CD1c-positive myeloid dendritic cell (primary cell): ENCODE measurements at regions not wholly inside any gene's neighbourhood (a gene's known extent, or its start where the extent isn't known, plus 50 kb on each side); places are given as distances from the start of the nearest gene placed in this dataset.

Experiments
- DNase-seq: peaks from one replicate; pipeline ENCODE4 v3.0.0-alpha.2; 2016; ENCODE audit errors: extremely low spot score

DNA sequence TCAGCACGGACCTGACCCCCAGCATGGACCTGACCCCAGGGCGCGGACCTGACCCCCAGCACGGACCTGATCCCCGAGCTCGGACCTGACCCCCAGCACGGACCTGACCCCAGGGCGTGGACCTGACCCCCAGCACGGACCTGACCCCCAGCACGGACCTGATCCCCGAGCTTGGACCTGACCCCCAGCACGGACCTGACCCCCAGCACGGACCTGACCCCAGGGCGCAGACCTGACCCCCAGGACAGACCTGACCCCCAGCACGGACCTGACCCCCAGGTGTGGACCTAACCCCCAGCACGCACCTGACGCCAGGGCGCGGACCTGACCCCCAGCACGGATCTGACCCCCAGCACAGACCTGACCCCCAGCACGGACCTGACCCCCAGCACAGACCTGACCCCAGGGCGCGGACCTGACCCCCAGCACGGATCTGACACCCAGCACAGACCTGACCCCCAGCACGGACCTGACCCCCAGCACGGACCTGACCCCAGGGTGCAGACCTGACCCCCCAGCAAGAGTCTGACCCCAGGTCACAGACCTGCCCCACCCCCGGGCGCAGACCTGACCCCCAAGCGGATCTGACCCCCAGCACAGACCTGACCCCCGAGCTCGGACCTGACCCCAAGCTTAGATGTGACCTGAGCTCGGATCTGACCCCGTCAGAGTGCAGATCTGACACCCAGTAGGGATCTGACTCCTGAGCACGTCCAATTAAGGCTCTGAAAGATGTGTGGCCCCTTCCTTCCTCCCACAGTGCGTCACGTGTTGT is 98.7 kb downstream of the C16orf95 start:
- DNase-seq: no peak

DNA sequence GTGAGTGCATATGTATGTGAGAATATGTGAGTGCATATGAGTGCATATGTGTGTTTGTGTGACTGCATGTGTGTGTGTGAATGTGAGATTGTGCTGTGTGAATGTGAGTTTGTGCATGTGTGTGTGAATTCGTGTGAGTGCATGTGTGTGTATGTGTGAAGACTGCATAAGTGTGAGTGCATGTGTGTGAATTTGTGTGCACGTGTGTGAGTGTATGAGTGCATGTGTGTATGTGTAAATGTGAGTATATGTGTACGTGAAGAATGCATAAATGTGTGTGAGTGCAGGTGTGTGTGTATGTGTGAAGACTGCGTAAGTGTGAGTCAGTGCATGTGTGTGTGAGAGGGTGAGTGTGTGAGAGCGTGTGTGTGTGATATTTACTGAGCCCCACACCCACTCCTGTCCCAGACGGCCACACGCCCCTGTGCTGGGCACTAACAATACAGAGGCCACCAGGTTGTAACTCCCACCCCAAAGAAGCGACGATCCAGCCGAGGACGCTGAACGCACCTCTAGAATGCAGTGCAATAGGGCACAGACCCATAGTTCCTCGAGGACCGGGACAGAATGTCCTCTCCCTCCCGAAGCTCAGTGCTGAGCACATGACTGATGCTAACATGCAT is 97.8 kb downstream of the C16orf95 start:
- DNase-seq: no peak

DNA sequence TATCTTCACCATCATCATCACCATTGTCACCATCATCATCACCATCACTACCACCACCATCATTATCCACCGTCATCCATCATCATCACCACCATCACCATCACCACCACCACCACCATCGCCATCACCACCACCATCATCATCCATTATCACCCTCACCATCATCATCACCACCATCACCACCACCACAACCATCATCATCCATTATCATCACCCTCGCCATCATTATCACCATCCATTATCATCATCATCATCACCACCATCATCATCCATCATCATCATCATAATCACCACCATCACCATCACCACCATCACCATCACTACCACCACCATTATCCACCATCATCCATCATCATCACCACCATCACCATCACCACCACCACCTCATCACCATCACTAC is 95.6 kb downstream of the C16orf95 start:
- no peak for DNase-seq

DNA sequence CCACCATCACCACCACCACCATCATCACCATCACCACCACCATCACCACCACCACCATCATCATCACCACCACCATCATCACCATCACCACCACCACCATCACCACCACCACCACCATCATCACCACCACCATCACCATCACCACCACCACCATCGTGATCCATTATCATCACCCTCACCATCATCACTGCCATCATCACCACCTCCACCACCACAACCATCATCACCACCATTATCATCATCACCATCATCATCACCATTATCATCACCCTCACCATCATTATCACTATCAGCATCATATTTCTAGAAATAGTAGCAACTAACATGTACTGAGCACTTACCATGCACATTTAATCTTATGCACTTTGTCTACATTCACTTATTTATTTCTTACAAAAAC is 94.9 kb downstream of the C16orf95 start:
- no peak for DNase-seq

DNA sequence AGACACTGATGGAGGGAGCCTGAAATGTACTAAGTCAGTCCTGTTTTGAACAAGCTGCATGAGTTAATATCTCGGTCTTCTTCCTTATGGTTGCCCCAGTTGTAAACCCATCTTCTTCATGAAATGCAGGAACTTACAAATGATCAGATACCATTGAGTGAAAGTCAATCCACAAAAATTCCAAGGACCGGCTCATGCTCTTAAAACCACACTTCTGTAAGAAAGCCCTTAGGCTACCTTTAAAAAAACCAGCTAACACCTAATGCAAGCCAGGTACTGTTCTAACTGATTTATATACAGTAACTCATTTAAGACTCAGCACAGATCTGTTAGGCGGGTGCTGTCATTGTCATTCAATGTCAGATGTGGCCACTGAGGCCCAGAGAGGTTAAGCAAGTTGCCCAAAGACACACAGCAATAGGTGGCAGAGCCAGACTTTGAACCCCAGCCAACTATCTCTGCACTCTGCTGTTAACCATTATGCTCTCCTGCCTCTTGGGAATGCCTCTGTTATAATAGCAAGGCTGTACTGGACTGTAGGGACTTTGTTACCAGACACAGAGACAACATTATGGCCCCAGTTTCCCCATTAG is 93.4 kb downstream of the C16orf95 start:
- no peak for DNase-seq

DNA sequence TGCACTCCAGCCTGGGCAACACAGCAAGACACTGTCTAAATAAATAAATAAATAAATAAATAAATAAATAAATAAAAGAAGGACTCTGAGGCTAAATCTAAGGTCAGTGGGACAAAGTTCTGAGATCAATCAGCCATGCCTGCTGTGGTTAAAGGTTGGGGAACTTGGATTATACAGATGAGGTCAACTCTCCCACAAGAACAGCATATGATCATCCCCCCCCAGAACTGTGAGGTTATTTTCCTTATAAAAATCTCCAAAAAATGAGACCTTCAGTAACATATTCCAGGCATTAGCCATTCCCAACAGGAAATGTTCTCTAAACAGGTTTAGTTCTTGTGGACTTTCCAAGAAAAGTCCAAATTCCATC is 90.3 kb downstream of the C16orf95 start:
- DNase-seq: no peak

DNA sequence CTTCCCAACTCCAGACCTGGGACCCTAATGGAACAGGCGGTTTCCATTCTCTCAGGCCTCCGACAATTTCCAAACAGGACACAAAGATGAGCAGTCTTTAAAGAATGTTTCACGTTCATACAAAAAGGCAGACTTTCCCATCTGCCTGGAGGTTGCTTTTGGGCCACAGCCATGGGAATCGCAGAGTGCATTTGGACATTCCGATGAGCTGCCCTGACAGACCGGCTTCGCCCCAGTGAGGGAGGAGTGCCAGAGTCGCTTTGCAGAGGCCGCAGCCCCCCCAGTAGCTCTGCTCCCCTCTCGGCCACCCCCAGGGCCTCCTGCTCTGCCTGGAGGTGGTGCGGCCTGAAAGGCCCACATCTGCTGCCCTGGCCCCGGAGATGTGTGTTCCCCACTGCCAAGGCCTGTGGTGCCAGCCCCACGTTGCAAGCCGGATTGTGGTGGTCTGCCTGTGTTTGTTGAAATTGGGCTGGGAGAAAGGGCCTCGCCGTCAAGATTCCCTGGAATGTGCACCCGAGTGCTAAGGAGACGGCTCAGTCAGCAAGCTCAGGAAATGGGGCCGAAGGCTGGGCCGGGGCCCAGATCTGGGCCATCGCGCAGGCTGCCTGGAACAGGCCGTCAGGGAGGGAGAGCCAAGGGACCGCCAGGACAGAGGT is 89.8 kb downstream of the C16orf95 start:
- no peak for DNase-seq

DNA sequence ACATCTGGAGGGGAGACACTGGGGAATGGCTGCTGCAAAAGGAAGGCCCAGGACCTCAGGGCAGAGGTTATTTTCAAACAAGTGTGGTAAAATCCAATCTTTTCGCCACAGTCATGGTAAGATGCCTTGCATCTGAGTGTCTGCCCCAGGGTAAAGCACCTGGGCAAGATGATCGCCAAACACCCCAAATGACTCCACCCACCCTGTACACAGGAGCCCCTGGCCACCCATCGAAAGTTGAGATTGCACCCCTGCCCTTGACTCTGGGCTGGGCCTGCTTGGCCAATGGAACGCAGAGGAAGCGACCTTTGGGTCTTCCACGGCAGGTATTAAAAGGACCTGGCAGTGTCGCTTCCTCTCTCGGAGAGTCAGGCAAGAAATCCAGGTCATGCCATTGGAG is 88.8 kb downstream of the C16orf95 start:
- DNase-seq: no peak

DNA sequence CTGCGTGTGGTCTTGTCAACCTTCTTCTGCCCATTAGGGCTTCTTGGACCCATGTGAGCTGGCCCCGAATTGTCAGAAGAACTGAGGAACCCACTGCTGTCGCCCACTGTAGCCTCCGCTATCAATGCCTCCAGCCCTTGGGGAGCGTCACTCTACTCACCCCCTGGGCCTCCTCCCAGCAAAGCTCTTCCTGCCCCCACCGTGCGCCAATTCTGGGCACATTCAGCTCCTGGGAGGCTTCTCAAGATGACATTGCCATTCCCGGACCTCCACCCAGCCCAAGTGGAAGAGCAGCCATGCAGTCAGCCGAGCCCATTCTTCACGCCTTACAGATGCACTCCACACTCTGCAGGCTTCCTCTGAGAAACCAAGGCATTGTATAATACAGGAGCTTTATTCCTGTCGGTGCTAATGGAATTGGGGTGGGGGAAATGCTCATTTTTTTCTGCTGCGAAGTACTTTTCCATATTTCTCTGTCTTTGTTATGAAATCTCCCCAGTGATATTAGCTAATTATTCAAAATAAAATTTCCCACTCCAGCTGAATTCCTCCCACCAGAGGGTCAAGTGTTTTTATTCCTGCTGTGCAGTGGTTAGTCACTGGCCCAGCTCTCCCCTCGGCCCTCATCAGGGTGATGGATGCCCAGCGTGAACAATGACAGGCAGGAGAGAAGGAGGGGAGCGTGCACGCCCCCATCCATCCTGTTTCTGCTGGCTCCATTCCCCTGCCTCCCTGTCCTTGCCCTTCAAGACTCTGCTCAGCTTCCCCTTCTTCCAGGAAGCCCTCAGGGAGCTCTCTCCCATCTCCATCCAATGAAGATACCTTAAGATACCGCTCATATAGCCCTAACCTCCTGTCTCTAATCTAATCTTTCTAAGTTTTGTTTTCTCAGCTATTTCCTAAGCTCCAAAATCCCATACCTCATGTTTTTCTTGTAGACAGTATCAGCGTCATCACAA is 87.7 kb downstream of the C16orf95 start:
- no peak for DNase-seq

DNA sequence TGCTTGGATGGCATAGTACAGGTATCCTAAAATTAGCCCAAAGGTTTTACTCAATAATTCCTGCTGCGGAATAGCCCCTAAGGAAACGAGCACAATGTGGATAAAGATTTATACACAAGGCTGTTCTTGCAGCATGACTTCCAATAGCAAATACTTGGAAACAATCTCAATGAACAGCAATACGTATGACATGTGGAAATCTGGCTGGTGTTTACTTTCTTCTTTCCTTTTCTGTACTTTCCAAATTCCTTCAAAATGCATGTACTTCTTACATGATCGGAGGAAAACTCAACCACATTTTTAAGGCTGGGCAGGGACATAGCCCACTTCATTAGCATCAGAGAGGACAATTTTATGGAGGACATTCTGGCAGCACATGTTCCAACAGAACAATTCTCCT is 86.6 kb downstream of the C16orf95 start:
- DNase-seq: no peak

DNA sequence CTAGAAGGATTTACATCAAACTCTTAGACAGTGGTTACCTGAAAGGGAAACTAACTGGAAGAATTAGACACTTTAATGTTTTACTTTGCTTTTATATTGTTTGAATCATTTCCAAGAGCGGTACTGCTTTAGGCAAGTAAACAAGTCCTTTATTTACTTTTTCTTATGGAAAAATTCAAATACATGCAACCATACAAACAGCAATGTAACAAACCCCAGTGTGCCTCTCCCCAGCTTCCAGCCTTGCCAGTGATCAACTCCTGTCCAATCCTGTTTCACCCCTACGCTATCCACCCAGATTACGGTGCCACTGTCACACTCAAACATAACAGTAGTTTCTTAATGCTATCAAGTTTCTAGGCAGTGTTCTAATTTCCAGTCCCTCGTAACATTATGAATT is 85.9 kb downstream of the C16orf95 start:
- DNase-seq: no peak

DNA sequence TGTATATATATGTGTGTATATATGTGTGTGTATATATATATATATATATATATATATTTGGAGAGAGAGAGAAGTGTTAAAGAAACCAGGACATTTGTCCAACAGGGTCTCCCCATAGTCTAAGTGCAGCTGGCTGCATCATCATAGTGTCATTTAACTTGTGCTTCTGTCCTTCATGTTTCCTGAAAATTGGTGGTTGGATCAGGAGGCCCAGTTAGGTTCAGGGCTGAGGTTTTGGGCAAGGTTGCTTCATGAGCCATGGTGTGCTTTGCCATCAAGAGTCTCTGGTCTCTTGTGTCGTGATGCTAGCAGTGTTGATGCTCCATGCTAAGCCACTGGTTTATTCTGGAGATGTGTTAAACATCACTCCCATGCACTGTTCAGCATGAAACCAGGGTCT is 85.3 kb downstream of the C16orf95 start:
- no peak for DNase-seq

DNA sequence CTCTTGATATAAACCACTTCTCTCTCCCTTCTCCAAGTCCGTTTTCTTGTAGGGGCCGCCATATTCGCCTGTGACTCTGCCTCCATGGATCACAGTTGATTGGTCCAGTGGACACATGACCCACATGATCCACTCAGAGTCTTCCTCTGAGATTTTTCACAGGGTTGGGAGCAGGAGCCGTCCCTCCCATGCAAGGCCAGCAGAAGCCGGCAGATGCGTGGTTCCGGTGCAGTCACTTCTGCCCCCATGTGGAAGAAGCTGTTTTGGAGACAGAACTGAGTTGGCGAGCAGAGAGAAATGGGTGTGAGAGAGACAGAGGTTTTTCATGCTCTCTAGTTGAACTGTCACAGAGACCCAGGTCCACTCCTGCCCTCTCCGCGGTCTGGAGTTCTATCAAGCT is 83.3 kb downstream of the C16orf95 start:
- DNase-seq: no peak

DNA sequence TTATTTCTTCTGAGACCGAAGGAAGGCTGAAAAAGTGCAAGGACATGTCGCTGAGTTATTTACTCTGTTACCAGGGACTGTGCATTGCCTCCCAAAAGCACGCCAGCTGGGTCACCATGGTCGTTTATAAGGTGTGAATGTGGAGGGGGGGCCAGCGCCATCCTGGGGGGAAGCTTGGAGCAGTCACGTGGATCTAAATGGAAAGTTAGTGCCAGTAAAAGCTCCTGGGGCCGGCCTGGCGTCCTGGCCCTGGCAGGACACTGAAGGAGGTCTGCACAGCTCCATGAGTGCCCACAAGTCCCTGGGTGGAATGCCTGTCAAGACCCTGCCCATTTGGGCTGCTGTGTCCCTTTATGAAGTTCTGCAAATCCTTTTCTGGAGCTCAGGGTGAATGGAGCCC is 82.6 kb downstream of the C16orf95 start:
- no peak for DNase-seq

DNA sequence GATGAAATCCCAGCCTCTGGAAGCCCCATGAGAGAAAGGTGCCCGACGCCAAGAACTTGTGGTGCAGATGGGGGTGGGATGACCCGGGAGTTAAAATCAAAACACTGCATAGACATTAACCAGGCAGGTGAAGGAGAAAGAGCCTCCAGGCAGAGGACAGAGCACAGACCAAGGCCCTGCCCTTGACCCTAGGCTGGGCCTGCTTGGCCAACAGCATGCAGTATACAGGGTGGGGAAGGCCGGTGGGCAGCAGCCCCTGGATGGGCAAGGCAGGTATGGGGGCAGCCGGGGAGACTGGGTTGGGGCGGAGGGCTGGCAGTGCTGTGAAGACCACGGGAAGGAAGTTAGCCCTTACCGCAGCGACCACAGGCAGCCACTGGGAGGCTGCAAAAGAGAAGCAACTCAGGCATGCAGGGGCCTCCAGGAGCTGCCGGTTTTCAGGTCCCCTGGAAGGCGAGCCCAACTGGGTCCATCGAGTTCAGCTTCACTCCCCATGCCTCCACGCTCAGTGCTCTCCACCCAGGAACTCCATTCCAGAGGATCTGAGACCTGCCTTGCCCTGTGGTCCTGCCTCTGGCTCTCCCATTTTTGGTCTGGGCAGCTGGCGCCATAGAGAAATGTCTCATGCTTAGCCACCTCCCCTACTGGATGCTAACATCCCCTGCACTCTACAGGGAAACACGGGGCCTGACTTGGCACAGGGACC is 81.2 kb downstream of the C16orf95 start:
- DNase-seq: no peak

DNA sequence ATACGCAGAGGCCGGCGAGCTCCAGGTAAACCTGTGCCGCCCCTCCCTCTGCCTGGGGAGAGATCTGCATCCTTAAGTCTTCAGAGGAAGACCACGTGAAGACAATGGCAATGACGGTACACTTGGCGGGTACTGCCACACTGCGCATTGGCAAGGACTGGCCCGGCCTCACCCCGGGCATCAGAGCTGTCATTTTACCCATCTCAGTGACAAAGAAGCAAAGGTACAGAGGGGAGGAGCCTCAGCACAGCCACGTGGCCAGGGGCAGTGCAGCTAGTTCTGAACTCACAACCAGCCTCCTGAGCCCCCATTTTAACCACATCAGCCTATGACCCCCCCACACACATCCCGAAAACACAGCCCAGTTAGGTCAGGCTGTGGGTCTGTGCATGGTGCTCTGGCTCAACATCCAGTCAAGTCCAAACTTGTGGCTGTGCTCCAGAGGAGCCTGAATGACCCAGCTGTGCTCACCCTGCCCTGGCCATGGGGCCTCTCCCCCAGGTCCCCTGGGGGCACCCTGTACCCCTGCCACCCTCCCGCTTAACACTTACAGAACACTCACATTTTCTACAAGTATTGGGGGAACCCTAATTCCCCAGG is 80.6 kb downstream of the C16orf95 start:
- DNase-seq: no peak

DNA sequence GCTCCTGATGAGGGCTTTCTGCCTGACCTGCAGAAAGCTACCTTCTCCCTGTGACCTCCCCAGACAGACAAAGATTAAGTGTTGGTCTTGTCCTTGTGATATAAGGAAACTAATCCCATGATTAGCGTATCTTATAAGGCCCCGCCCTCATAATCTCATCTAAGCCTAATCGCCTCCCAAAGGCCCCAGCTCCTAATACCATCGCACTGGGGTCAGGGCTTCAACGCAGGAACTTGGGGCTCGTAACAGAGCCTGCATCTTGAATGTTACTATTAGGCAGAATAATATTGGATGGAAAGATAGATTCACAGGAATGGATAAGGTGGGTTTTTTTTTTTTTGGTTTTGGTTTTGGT is 78.9 kb downstream of the C16orf95 start:
- DNase-seq: no peak

DNA sequence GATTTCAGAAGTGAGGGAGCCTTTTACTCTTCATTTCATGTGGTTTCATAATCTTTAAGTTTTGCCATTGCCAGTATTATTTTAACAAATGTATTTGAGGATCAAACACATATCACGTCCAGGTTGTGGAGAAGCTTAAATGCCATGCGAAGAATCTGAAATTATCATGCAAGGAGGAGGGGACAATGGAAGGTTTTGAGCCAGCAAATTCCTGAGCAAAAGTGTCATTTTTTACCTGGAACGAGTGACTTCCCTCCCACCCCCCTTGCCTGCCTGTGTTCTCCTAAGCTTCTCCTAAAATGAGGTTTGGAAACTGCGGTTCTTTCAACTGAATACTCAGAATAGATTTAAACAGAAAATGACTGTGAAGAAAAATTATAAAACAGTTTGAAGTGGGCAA is 77.6 kb downstream of the C16orf95 start:
- no peak for DNase-seq

DNA sequence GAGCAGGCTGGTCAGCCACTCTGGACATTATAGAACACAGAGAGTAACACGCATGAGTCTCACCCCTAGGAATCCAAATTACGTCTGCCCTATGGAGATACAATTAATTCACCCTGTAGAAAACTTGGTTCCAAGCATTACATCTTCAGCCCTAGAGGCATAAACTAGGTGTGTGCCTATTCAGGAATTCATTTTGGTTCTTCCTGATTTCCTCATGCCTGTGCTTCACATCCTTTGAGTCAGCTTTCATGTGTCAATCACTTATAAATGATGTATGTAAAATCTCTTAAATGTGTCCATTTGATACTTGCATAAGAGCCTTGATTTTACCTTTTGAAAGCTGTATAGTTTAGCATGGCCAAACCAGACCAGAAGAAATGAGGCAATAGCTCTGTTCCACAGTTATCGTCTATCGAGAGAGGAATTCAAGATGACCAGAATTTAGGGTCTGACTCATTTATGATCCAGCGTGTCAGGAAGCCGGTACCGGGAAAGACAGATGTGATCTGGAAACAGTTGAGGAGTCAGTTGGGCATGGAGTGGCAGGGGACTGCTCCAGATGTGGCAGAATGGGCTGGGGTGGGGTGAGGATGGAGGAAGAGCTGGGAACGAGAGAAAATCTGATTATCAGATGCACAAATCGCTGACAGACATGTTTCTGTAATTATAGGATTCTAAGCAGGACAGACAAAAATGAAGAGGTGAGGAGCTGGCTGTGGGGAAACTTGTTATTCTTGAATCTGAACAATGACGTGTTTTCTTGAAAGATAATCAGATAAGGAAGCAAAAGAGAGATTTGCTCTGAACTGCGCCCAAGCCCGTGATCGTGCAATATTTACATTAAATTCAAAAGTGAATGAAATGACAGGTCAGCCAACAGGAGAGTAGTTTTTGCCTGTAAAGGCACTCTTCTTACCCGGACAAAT is 76.7 kb downstream of the C16orf95 start:
- no peak for DNase-seq
